ENCODE measurements at regions not wholly inside any gene's neighbourhood (a gene's known extent, or its start where the extent isn't known, plus 50 kb on each side); places are given as distances from the start of the nearest gene placed in this dataset.

- TF ChIP-seq CTCF (IDR thresholded peaks at IDR 0.05; ENCODE audit: insufficient read depth, low read length, poor library complexity, severe bottlenecking): no peak
- TF ChIP-seq EZH2phosphoT487 (conservative IDR thresholded peaks at IDR 0.05; ENCODE audit: low read length): no peak
Observed at GRCh38 chr1:237999426-238000052, 108.8 kb upstream of the ZP4 start.
